Endothelial cell of umbilical vein (primary cell): ENCODE measurements at regions not wholly inside any gene's neighbourhood (a gene's known extent, or its start where the extent isn't known, plus 50 kb on each side); places are given as distances from the start of the nearest gene placed in this dataset.

Experiments
- CTCF ChIP-seq, 2 donors: IDR thresholded peaks; 1 replicate in 1 of 2; 2 replicates in 1 of 2; pipeline ENCODE4 v1.5.1; 2011; ENCODE audit warnings: low read length in 2 of 2, mild to moderate bottlenecking in 2 of 2, moderate library complexity in 2 of 2, control low read depth in 1 of 2, inconsistent platforms in 1 of 2, low read depth in 1 of 2; ENCODE audit not compliant: insufficient read depth in 1 of 2; ENCODE audit errors: extremely low read depth in 1 of 2
- FOS ChIP-seq: IDR thresholded peaks from 2 replicates; pipeline ENCODE4 v1.6.1; 2011; ENCODE audit warnings: mild to moderate bottlenecking, low read length, moderate library complexity, borderline replicate concordance; ENCODE audit not compliant: insufficient read depth
- POLR2A ChIP-seq: IDR thresholded peaks from 2 replicates; pipeline ENCODE4 v1.6.1; 2012; ENCODE audit warnings: low read depth, mild to moderate bottlenecking, control low read depth, low read length
- POLR2AphosphoS5 ChIP-seq: IDR thresholded peaks from 2 replicates; pipeline ENCODE4 v1.6.1; 2012; ENCODE audit warnings: low read depth, mild to moderate bottlenecking, control low read depth, low read length, moderate library complexity; ENCODE audit not compliant: insufficient read depth

GRCh38 chr4:3834186-3834662 lies 68.0 kb downstream of the ADRA2C start:
- no peak for TF ChIP-seq POLR2A
- no peak for TF ChIP-seq CTCF (IDR thresholded peaks at IDR 0.05; ENCODE audit: extremely low read depth in 1 of 2, insufficient read depth in 1 of 2, low read depth in 1 of 2, low read length in 2 of 2)
- no peak for TF ChIP-seq POLR2AphosphoS5
- TF ChIP-seq FOS = no peak
